GM23338 (cell line): ENCODE measurements at regions not wholly inside any gene's neighbourhood (a gene's known extent, or its start where the extent isn't known, plus 50 kb on each side); places are given as distances from the start of the nearest gene placed in this dataset.

Source experiments
- CREB1 ChIP-seq: fragments of 250-450 bp; sonication (Bioruptor Pico); IDR thresholded peaks from 2 replicates; pipeline ENCODE4 v1.5.0; 2020; ENCODE audit warnings: low read depth, mild to moderate bottlenecking, moderate library complexity
- EZH2 ChIP-seq: fragments of 200-600 bp; sonication (generic); IDR thresholded peaks from one replicate; pipeline ENCODE4 v1.8.0; 2017; ENCODE audit warnings: antibody characterized with exemption, mild to moderate bottlenecking, low read depth; ENCODE audit not compliant: unreplicated experiment
- EZH2phosphoT487 ChIP-seq: fragments of 200-600 bp; sonication (generic); IDR thresholded peaks from one replicate; pipeline ENCODE4 v1.8.1; 2018; ENCODE audit warnings: antibody characterized with exemption; ENCODE audit not compliant: unreplicated experiment
- JUNB ChIP-seq: IDR thresholded peaks from one replicate; pipeline ENCODE4 v1.6.1; 2016; ENCODE audit warnings: antibody characterized with exemption; ENCODE audit not compliant: unreplicated experiment
- POLR2AphosphoS5 ChIP-seq: IDR thresholded peaks from 2 replicates; pipeline ENCODE4 v1.6.1; 2016; ENCODE audit warnings: antibody characterized with exemption, low read depth
- ZNF114 ChIP-seq: fragments of 250-450 bp; sonication (Bioruptor Pico); IDR thresholded peaks from 2 replicates; pipeline ENCODE4 v1.5.0; 2020; ENCODE audit warnings: mild to moderate bottlenecking, moderate library complexity
- ZNF331 ChIP-seq: fragments of 250-450 bp; sonication (Bioruptor Pico); IDR thresholded peaks from 2 replicates; pipeline ENCODE4 v1.5.0; 2020; ENCODE audit warnings: low read depth, mild to moderate bottlenecking, moderate library complexity
- TF ChIP-seq, protein P1 (sequence below), 2 experiments: fragments of 200-600 bp in 1 of 2; sonication (generic) in 1 of 2; conservative IDR thresholded peaks; 2 replicates each; pipeline versions ENCODE4 v1.5.1 to v1.6.1; 2016 to 2017; ENCODE audit warnings: antibody characterized with exemption in 2 of 2, low read depth in 2 of 2, mild to moderate bottlenecking in 2 of 2, moderate library complexity in 1 of 2
- TF ChIP-seq, protein P2 (sequence below): IDR thresholded peaks from one replicate; pipeline ENCODE4 v1.6.1; 2018; ENCODE audit warnings: antibody characterized with exemption; ENCODE audit not compliant: unreplicated experiment

GRCh38 chr3:174438501-174439145 lies 420.5 kb upstream of the NAALADL2 start:
- TF ChIP-seq, protein P1, sequence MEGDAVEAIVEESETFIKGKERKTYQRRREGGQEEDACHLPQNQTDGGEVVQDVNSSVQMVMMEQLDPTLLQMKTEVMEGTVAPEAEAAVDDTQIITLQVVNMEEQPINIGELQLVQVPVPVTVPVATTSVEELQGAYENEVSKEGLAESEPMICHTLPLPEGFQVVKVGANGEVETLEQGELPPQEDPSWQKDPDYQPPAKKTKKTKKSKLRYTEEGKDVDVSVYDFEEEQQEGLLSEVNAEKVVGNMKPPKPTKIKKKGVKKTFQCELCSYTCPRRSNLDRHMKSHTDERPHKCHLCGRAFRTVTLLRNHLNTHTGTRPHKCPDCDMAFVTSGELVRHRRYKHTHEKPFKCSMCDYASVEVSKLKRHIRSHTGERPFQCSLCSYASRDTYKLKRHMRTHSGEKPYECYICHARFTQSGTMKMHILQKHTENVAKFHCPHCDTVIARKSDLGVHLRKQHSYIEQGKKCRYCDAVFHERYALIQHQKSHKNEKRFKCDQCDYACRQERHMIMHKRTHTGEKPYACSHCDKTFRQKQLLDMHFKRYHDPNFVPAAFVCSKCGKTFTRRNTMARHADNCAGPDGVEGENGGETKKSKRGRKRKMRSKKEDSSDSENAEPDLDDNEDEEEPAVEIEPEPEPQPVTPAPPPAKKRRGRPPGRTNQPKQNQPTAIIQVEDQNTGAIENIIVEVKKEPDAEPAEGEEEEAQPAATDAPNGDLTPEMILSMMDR (conservative IDR thresholded peaks at IDR 0.05; ENCODE audit: low read depth in 2 of 2) = no peak
- TF ChIP-seq, protein P2, sequence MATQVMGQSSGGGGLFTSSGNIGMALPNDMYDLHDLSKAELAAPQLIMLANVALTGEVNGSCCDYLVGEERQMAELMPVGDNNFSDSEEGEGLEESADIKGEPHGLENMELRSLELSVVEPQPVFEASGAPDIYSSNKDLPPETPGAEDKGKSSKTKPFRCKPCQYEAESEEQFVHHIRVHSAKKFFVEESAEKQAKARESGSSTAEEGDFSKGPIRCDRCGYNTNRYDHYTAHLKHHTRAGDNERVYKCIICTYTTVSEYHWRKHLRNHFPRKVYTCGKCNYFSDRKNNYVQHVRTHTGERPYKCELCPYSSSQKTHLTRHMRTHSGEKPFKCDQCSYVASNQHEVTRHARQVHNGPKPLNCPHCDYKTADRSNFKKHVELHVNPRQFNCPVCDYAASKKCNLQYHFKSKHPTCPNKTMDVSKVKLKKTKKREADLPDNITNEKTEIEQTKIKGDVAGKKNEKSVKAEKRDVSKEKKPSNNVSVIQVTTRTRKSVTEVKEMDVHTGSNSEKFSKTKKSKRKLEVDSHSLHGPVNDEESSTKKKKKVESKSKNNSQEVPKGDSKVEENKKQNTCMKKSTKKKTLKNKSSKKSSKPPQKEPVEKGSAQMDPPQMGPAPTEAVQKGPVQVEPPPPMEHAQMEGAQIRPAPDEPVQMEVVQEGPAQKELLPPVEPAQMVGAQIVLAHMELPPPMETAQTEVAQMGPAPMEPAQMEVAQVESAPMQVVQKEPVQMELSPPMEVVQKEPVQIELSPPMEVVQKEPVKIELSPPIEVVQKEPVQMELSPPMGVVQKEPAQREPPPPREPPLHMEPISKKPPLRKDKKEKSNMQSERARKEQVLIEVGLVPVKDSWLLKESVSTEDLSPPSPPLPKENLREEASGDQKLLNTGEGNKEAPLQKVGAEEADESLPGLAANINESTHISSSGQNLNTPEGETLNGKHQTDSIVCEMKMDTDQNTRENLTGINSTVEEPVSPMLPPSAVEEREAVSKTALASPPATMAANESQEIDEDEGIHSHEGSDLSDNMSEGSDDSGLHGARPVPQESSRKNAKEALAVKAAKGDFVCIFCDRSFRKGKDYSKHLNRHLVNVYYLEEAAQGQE = no peak
- TF ChIP-seq POLR2AphosphoS5 = no peak
- no peak for TF ChIP-seq EZH2phosphoT487
- no peak for TF ChIP-seq JUNB
- no peak for TF ChIP-seq CREB1 (CRISPR knock-in tag)
- TF ChIP-seq EZH2 = no peak
- TF ChIP-seq ZNF331 (CRISPR knock-in tag) = no peak
- no peak for TF ChIP-seq ZNF114 (CRISPR knock-in tag)
